ENCODE measurements at regions not wholly inside any gene's neighbourhood (a gene's known extent, or its start where the extent isn't known, plus 50 kb on each side); places are given as distances from the start of the nearest gene placed in this dataset.

GRCh38 chr11:70660059-70660888 lies 261.9 kb downstream of the CTTN start:
- H3K9me3 ChIP-seq (ENCODE audit: insufficient read depth, low read length, severe bottlenecking): no peaks in the 10 kb centered on the region
- H3K4me1 ChIP-seq (ENCODE audit: insufficient read depth, low read length): no peaks in the 10 kb centered on the region
- no peak overlapping the region for H3K9ac ChIP-seq (ENCODE audit: low read depth, low read length)
- no peaks in the 10 kb centered on the region for H3K27me3 ChIP-seq (ENCODE audit: insufficient read depth, low read length, poor library complexity)
- ATAC-seq (ENCODE audit: insufficient read depth, low read depth) (no peak), DNase-seq (no peak)
- no peak for TF ChIP-seq EZH2 (IDR thresholded peaks at IDR 0.05; ENCODE audit: borderline replicate concordance, low read depth, low read length, severe bottlenecking)
- no peak for TF ChIP-seq CTCF (IDR thresholded peaks at IDR 0.05; ENCODE audit: borderline replicate concordance, extremely low read depth, low read length, poor library complexity, severe bottlenecking)
- no peak overlapping the region for H3K4me3 ChIP-seq (ENCODE audit: low read depth in 1 of 2, low read length in 2 of 2)
- no peaks in the 10 kb centered on the region for H3K79me2 ChIP-seq (ENCODE audit: insufficient read depth, low read length)
- H3K4me2 ChIP-seq (ENCODE audit: insufficient read depth, low read length): no peak overlapping the region
- H3K27ac ChIP-seq (ENCODE audit: low read length): no peak overlapping the region
- H3K36me3 ChIP-seq (ENCODE audit: insufficient read depth, low read length): no peaks in the 10 kb centered on the region
- no peak overlapping the region for H2AFZ ChIP-seq (ENCODE audit: low read depth, low read length)
- H4K20me1 ChIP-seq (ENCODE audit: insufficient read depth, low read length): peaks cover 10% of the 10 kb centered on the region; the same call in 1 of the 2 replicates

- H3K9me3 ChIP-seq (ENCODE audit: insufficient read depth, low read length, severe bottlenecking): no peaks in the 10 kb centered on the region
- TF ChIP-seq EZH2 (IDR thresholded peaks at IDR 0.05; ENCODE audit: borderline replicate concordance, low read depth, low read length, severe bottlenecking) (no peak), CTCF (IDR thresholded peaks at IDR 0.05; ENCODE audit: borderline replicate concordance, extremely low read depth, low read length, poor library complexity, severe bottlenecking) (no peak)
- H3K4me3 ChIP-seq (ENCODE audit: low read depth in 1 of 2, low read length in 2 of 2): no peak overlapping the region
- H3K27me3 ChIP-seq (ENCODE audit: insufficient read depth, low read length, poor library complexity): no peaks in the 10 kb centered on the region
- H3K4me2 ChIP-seq (ENCODE audit: insufficient read depth, low read length): no peak overlapping the region
- no peaks in the 10 kb centered on the region for H3K79me2 ChIP-seq (ENCODE audit: insufficient read depth, low read length)
- peaks cover 3% of the 10 kb centered on the region; the same call in 1 of the 2 replicates for H3K4me1 ChIP-seq (ENCODE audit: insufficient read depth, low read length)
- H3K36me3 ChIP-seq (ENCODE audit: insufficient read depth, low read length): no peaks in the 10 kb centered on the region
- no peak overlapping the region for H3K27ac ChIP-seq (ENCODE audit: low read length)
- peaks cover 8% of the 10 kb centered on the region for H4K20me1 ChIP-seq (ENCODE audit: insufficient read depth, low read length)
- H2AFZ ChIP-seq (ENCODE audit: low read depth, low read length): no peak overlapping the region
- no peak overlapping the region for H3K9ac ChIP-seq (ENCODE audit: low read depth, low read length)
- ATAC-seq (ENCODE audit: insufficient read depth, low read depth) (no peak), DNase-seq (no peak)
Measured at GRCh38 chr11:70660889-70661197, 262.5 kb downstream of the CTTN start.

GRCh38 chr11:70661761-70662501 lies 263.6 kb downstream of the CTTN start:
- H3K27me3 ChIP-seq (ENCODE audit: insufficient read depth, low read length, poor library complexity): no peaks in the 10 kb centered on the region
- no peak overlapping the region for H2AFZ ChIP-seq (ENCODE audit: low read depth, low read length)
- H3K9me3 ChIP-seq (ENCODE audit: insufficient read depth, low read length, severe bottlenecking): no peaks in the 10 kb centered on the region
- H3K4me1 ChIP-seq (ENCODE audit: insufficient read depth, low read length): peaks cover 14% of the 10 kb centered on the region
- H3K27ac ChIP-seq (ENCODE audit: low read length): no peak overlapping the region
- no peak for DNase-seq
- no peak overlapping the region for H3K9ac ChIP-seq (ENCODE audit: low read depth, low read length)
- no peak overlapping the region for H3K4me3 ChIP-seq (ENCODE audit: low read depth in 1 of 2, low read length in 2 of 2)
- no peaks in the 10 kb centered on the region for H3K79me2 ChIP-seq (ENCODE audit: insufficient read depth, low read length)
- ATAC-seq (ENCODE audit: insufficient read depth, low read depth): no peak
- H3K36me3 ChIP-seq (ENCODE audit: insufficient read depth, low read length): no peaks in the 10 kb centered on the region
- H3K4me2 ChIP-seq (ENCODE audit: insufficient read depth, low read length): no peak overlapping the region
- TF ChIP-seq CTCF (IDR thresholded peaks at IDR 0.05; ENCODE audit: borderline replicate concordance, extremely low read depth, low read length, poor library complexity, severe bottlenecking) (no peak), EZH2 (IDR thresholded peaks at IDR 0.05; ENCODE audit: borderline replicate concordance, low read depth, low read length, severe bottlenecking) (no peak)
- H4K20me1 ChIP-seq (ENCODE audit: insufficient read depth, low read length): peaks cover 3% of the 10 kb centered on the region
